GM12891 (cell line): ENCODE measurements at regions not wholly inside any gene's neighbourhood (a gene's known extent, or its start where the extent isn't known, plus 50 kb on each side); places are given as distances from the start of the nearest gene placed in this dataset.

Experiments used
- POLR2A ChIP-seq: IDR thresholded peaks from 2 replicates; pipeline ENCODE4 v1.6.1; 2011; ENCODE audit warnings: low read depth, low read length, control low read depth
- POLR2AphosphoS5 ChIP-seq: IDR thresholded peaks from 2 replicates; pipeline ENCODE4 v1.6.1; 2011; ENCODE audit warnings: low read depth, low read length, control low read depth

DNA sequence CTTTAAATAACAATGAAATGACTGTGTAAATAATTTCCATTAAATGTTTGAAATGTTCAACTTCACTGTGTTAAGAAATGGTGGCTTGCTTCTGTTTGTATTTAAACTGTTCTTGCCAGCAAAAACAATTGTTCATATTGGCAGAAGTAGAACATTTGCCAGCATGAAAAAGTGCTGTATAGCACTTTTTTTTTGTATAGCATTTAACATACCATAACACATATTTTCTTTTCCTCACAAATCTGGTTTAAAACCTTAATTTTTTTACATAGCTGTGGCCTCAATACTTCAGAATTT is 94.1 kb downstream of the COX18 start:
- TF ChIP-seq POLR2A (no peak), POLR2AphosphoS5 (no peak)
